ENCODE measurements at regions not wholly inside any gene's neighbourhood (a gene's known extent, or its start where the extent isn't known, plus 50 kb on each side); places are given as distances from the start of the nearest gene placed in this dataset.

GRCh38 chr6:147951726-147952125 is 390.9 kb upstream of the SASH1 start:
- Histone ChIP-seq H3K36me3 (ENCODE audit: control insufficient read depth, insufficient read depth, low read length) (no peaks in the 10 kb centered on the region), H2AFZ (replicated peaks; ENCODE audit: low read length, poor library complexity) (no peak overlapping the region), H3K9ac (ENCODE audit: low read depth, low read length) (no peak overlapping the region), H3K79me1 (ENCODE audit: low read depth in 1 of 2, low read length in 2 of 2) (no peaks in the 10 kb centered on the region), H4K5ac (ENCODE audit: low read depth, low read length) (no peak overlapping the region), H2AK9ac (replicated peaks; ENCODE audit: low read depth, low read length, poor library complexity) (no peak overlapping the region), H3K27me3 (ENCODE audit: control insufficient read depth, insufficient read depth, low read length) (no peaks in the 10 kb centered on the region), H2BK15ac (ENCODE audit: low read depth, low read length) (no peak overlapping the region), H4K8ac (ENCODE audit: low read depth in 2 of 2, low read length in 2 of 2) (no peak overlapping the region), H3K9me3 (ENCODE audit: control insufficient read depth, insufficient read depth, low read length) (no peaks in the 10 kb centered on the region), H3K4me2 (ENCODE audit: low read depth, low read length) (no peak overlapping the region), H3K4me3 (ENCODE audit: insufficient read depth, low read depth, low read length) (no peak overlapping the region), H3K18ac (ENCODE audit: low read depth, low read length) (no peak overlapping the region), H3K14ac (replicated peaks; ENCODE audit: low read depth, low read length) (no peak overlapping the region), H3K27ac (ENCODE audit: insufficient read depth, low read length) (no peak overlapping the region), H3K56ac (ENCODE audit: extremely low read depth, insufficient read depth, low read length) (no peak overlapping the region), H4K91ac (ENCODE audit: insufficient read depth, low read depth, low read length) (no peak overlapping the region), H3K9me1 (ENCODE audit: insufficient read depth, low read length) (peaks cover 4% of the 10 kb centered on the region), H2BK5ac (ENCODE audit: low read depth, low read length, poor library complexity, severe bottlenecking) (no peak overlapping the region), H2BK120ac (ENCODE audit: low read depth, low read length) (no peak overlapping the region), H4K20me1 (ENCODE audit: insufficient read depth, low read length) (no peaks in the 10 kb centered on the region), H3K23ac (ENCODE audit: low read depth, low read length) (no peak overlapping the region), H3K4ac (ENCODE audit: low read depth, low read length) (no peak overlapping the region), H2BK20ac (ENCODE audit: low read depth, low read length) (no peak overlapping the region), H2AK5ac (ENCODE audit: low read depth, low read length) (no peak overlapping the region), H3K4me1 (ENCODE audit: control insufficient read depth, insufficient read depth, low read length) (peaks cover 5% of the 10 kb centered on the region)
- DNase-seq (no peak), ATAC-seq (ENCODE audit: low read depth) (no peak)
- no TSS peak for BruUV-seq (replicated peaks)
- in situ Hi-C loops (cut with MboI; ENCODE audit: low sequenced_read_pairs): no loop called here
- TF ChIP-seq ELK1 (IDR thresholded peaks at IDR 0.05; ENCODE audit: borderline replicate concordance, low read depth, low read length): no peak
- TF ChIP-seq BHLHE40 (IDR thresholded peaks at IDR 0.05; ENCODE audit: low read depth, low read length): no peak
- TF ChIP-seq CTCF (conservative IDR thresholded peaks at IDR 0.05; ENCODE audit: low read depth, low read length): no peak
- TF ChIP-seq USF2 (IDR thresholded peaks at IDR 0.05; ENCODE audit: low read depth, low read length): no peak
- no peak for TF ChIP-seq RCOR1 (IDR thresholded peaks at IDR 0.05; ENCODE audit: insufficient replicate concordance, low read length)
- TF ChIP-seq MAZ (IDR thresholded peaks at IDR 0.05; ENCODE audit: borderline replicate concordance, low read depth, low read length): no peak
- no peak for TF ChIP-seq RFX5 (IDR thresholded peaks at IDR 0.05; ENCODE audit: low read depth, low read length)
- TF ChIP-seq SMC3 (IDR thresholded peaks at IDR 0.05; ENCODE audit: low read depth, low read length): no peak
- TF ChIP-seq CEBPB (IDR thresholded peaks at IDR 0.05; ENCODE audit: low read depth, low read length): no peak
- no peak for TF ChIP-seq MXI1 (IDR thresholded peaks at IDR 0.05; ENCODE audit: borderline replicate concordance, low read depth, low read length)
- TF ChIP-seq MAFK (IDR thresholded peaks at IDR 0.05; ENCODE audit: low read depth, low read length): no peak
- TF ChIP-seq NFE2L2 (IDR thresholded peaks at IDR 0.05; ENCODE audit: low read depth, low read length): no peak
- TF ChIP-seq FOS (IDR thresholded peaks at IDR 0.05; ENCODE audit: low read depth, low read length): no peak
- TF ChIP-seq RAD21 (IDR thresholded peaks at IDR 0.05; ENCODE audit: low read length): no peak
- no peak for TF ChIP-seq CHD1 (IDR thresholded peaks at IDR 0.05; ENCODE audit: low read depth, low read length)
- TF ChIP-seq POLR2A (IDR thresholded peaks at IDR 0.05; ENCODE audit: low read depth, low read length): no peak
- dilution Hi-C loops (cut with HindIII; ENCODE audit: low sequenced_read_pairs, unreplicated experiment): no loop called here
- WGBS, 2 experiments (ENCODE audit: extremely low coverage in 2 of 2, insufficient read length in 1 of 2): 100% methylated on average over 1 of the region's 7 CpGs; no CpG with 5 or more reads in 1 of the 2 experiments
- POLR2A ChIA-PET (ENCODE audit: unreplicated experiment): no interaction called here
- intact Hi-C loops (cut with micrococcal nuclease): no loop called here
- CTCF ChIA-PET: interaction anchor here (0.7 kb wide), 1 partner anchor 79 kb away, joined by 4 read pairs; no protein-coding TSS in a partner anchor

All from IMR-90 (cell line).